ENCODE measurements at regions not wholly inside any gene's neighbourhood (a gene's known extent, or its start where the extent isn't known, plus 50 kb on each side); places are given as distances from the start of the nearest gene placed in this dataset.

- TF ChIP-seq CTCF (IDR thresholded peaks at IDR 0.05; ENCODE audit: unreplicated experiment), result no peak
- Mint-ChIP-seq H3K36me3 (no peaks in the 10 kb centered on the region), H3K4me3 (no peak overlapping the region), H3K9me3 (no peaks in the 10 kb centered on the region), H3K27ac (no peak overlapping the region), H3K27me3 (ENCODE audit: low read depth) (peaks cover 37% of the 10 kb centered on the region), H3K4me1 (no peaks in the 10 kb centered on the region)
- DNase-seq (ENCODE audit: low spot score in 2 of 2, unreplicated experiment in 2 of 2), result no peak
Measured at GRCh38 chr4:3831529-3832150, 65.5 kb downstream of the ADRA2C start.

- no peaks in the 10 kb centered on the region for H3K4me1 Mint-ChIP-seq
- H3K4me3 Mint-ChIP-seq, result no peak overlapping the region
- no peak overlapping the region for H3K27ac Mint-ChIP-seq
- no peak for DNase-seq (ENCODE audit: low spot score in 2 of 2, unreplicated experiment in 2 of 2)
- H3K9me3 Mint-ChIP-seq, result peaks cover 3% of the 10 kb centered on the region
- TF ChIP-seq CTCF (IDR thresholded peaks at IDR 0.05; ENCODE audit: unreplicated experiment), result no peak
- no peaks in the 10 kb centered on the region for H3K36me3 Mint-ChIP-seq
- H3K27me3 Mint-ChIP-seq (ENCODE audit: low read depth), result peaks cover 43% of the 10 kb centered on the region
Measured at GRCh38 chr4:3832536-3833220, 66.5 kb downstream of the ADRA2C start.

- no peak overlapping the region for H3K27ac Mint-ChIP-seq
- H3K27me3 Mint-ChIP-seq (ENCODE audit: low read depth), result peaks cover 49% of the 10 kb centered on the region
- DNase-seq (ENCODE audit: low spot score in 2 of 2, unreplicated experiment in 2 of 2), result no peak
- H3K4me3 Mint-ChIP-seq, result no peak overlapping the region
- no peaks in the 10 kb centered on the region for H3K4me1 Mint-ChIP-seq
- TF ChIP-seq CTCF (IDR thresholded peaks at IDR 0.05; ENCODE audit: unreplicated experiment), result no peak
- peaks cover 3% of the 10 kb centered on the region for H3K9me3 Mint-ChIP-seq
- H3K36me3 Mint-ChIP-seq, result no peaks in the 10 kb centered on the region
Measured at GRCh38 chr4:3833326-3833989, 67.3 kb downstream of the ADRA2C start.

- H3K4me3 Mint-ChIP-seq, result no peak overlapping the region
- peaks cover 48% of the 10 kb centered on the region for H3K27me3 Mint-ChIP-seq (ENCODE audit: low read depth)
Measured at GRCh38 chr4:3834186-3834662, 68.0 kb downstream of the ADRA2C start.

More at GRCh38 chr4:3834186-3834662, 68.0 kb downstream of the ADRA2C start:
- H3K9me3 Mint-ChIP-seq, result peaks cover 3% of the 10 kb centered on the region
- TF ChIP-seq CTCF (IDR thresholded peaks at IDR 0.05; ENCODE audit: unreplicated experiment), result no peak
- no peak for DNase-seq (ENCODE audit: low spot score in 2 of 2, unreplicated experiment in 2 of 2)
- no peaks in the 10 kb centered on the region for H3K4me1 Mint-ChIP-seq
- no peaks in the 10 kb centered on the region for H3K36me3 Mint-ChIP-seq
- H3K27ac Mint-ChIP-seq, result no peak overlapping the region

All from mesothelial cell of epicardium (in vitro differentiated cells).